Right cardiac atrium (tissue), 5 donors: ENCODE measurements at regions not wholly inside any gene's neighbourhood (a gene's known extent, or its start where the extent isn't known, plus 50 kb on each side); places are given as distances from the start of the nearest gene placed in this dataset.

Experiments
- ATAC-seq, 2 donors: fragments of 200-7000 bp; cut with Tn5 transposase; one replicate each; pipeline versions ENCODE4 v1.8.0 to v1.9.1; 2020; ENCODE audit warnings: moderate library complexity in 2 of 2, mild to moderate bottlenecking in 1 of 2
- DNase-seq, 3 donors: peaks; one replicate each; pipeline ENCODE4 v3.0.0-alpha.2; 2020
- H3K27ac ChIP-seq: one replicate; pipeline ENCODE4 v1.5.1; 2013; ENCODE audit warnings: mild to moderate bottlenecking, low read length, control low read depth, moderate library complexity
- H3K27me3 ChIP-seq: one replicate; pipeline ENCODE4 v1.6.1; 2013; ENCODE audit not compliant: control insufficient read depth, insufficient read depth
- H3K4me1 ChIP-seq: one replicate; pipeline ENCODE4 v1.6.1; 2013; ENCODE audit warnings: low read length; ENCODE audit not compliant: control insufficient read depth, insufficient read depth
- H3K4me3 ChIP-seq: one replicate; pipeline ENCODE4 v1.5.1; 2013; ENCODE audit warnings: low read length, control low read depth
- H3K9me3 ChIP-seq: one replicate; pipeline ENCODE4 v1.6.1; 2013; ENCODE audit warnings: low read length; ENCODE audit not compliant: control insufficient read depth
- WGBS: extraction: QIAGEN DNeasy Blood & Tissue Kit; methylation state at CpG from one replicate; pipeline ENCODE4 v1.1.7; 2013; 5-methylcytosine and 5-hydroxymethylcytosine counted together
- intact Hi-C, 4 donors: fragments of 100-400 bp; cut with DNase I; formaldehyde crosslinking; loops; one replicate each; pipeline versions ENCODE4 v1.11.0 to v1.14.0; 2022 to 2023
- donor health status: healthy with polysubstance abuse.
- donor health status: DM: no; HTN: yes; CAD: no.
- donor health status: DM: no; HTN: no; CAD: no.
- donor health status: DM: no; HTN: yes; CAD: no; lungs with severe emphysema.
- donor health status: DM: yes; HTN: yes; CAD: no.

DNA sequence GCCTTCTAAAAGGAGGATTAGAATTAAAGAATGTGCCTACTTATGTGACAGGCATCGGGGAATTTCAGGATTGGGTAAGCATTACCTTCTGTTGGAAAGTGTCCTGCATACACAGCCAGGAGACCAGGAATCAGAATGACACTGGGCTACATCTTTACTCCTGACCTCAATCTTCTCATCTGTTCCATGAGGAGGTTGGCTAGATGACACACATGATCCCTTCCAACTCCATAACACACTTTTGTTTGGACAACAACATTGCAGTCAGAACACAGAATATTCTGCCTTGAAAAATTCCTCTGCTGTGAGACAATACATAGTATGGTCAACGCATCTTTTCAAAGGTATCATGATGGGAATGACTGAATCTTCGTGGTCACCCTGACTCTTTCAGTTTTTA, 1281.2 kb upstream of the SORCS1 start:
- H3K27me3 ChIP-seq, result no peaks in the 10 kb centered on the region
- no peak overlapping the region for H3K4me3 ChIP-seq
- H3K4me1 ChIP-seq, result no peaks in the 10 kb centered on the region
- ATAC-seq (no peak), DNase-seq (no peak)
- H3K9me3 ChIP-seq, result no peaks in the 10 kb centered on the region
- intact Hi-C loops, result no loop called here
- H3K27ac ChIP-seq, result no peak overlapping the region
- 83% methylated on average over 3 of the region's 3 CpGs for WGBS

DNA sequence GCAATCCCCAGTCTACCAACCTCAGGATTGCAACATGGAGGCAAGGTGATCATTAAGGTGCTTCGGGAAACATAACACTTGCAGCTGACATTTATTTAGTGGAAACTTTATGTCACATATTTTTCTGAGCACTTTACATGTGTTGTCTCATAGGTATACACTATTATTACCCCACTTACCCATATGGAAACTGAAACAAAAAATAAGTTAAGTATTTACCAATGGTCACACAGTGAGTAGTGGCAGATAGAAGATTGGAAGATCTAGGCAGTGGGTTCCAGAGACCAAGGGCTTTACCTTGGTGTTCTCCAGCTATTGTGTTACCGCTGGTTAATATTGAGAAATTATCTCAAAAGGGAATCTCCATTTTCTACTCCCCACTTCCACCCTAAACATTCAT, 1279.1 kb upstream of the SORCS1 start:
- DNase-seq, result no peak
- no peaks in the 10 kb centered on the region for H3K9me3 ChIP-seq
- no peak for ATAC-seq
- intact Hi-C loops, result no loop called here
- H3K27me3 ChIP-seq, result no peaks in the 10 kb centered on the region
- no peak overlapping the region for H3K4me3 ChIP-seq
- no peaks in the 10 kb centered on the region for H3K4me1 ChIP-seq
- H3K27ac ChIP-seq, result no peak overlapping the region
- WGBS, result 87% methylated on average over 2 of the region's 2 CpGs

DNA sequence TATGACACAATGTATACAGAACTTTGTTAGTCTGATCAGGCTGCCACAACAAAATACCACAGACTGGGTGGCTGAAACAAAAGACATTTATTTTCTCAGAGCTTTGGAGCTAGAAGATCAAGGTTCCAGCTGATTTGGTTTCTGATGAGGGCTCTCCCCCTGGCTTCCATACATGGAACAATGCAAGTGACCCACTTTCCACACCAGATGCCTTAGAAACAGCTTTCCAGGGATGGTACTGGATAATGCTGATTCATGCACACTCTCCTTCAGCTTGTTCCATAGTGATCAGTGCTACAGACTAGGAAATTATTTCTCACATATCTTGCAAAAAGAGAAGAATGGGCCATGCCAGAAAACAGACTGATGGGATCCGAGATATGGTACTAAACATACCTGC, 1274.9 kb upstream of the SORCS1 start:
- 75% methylated on average over 1 of the region's 1 CpG for WGBS
- Histone ChIP-seq H3K4me3 (no peak overlapping the region), H3K27me3 (no peaks in the 10 kb centered on the region), H3K4me1 (no peaks in the 10 kb centered on the region), H3K9me3 (no peaks in the 10 kb centered on the region), H3K27ac (no peak overlapping the region)
- intact Hi-C loops, result no loop called here
- no peak for DNase-seq
- ATAC-seq, result no peak

DNA sequence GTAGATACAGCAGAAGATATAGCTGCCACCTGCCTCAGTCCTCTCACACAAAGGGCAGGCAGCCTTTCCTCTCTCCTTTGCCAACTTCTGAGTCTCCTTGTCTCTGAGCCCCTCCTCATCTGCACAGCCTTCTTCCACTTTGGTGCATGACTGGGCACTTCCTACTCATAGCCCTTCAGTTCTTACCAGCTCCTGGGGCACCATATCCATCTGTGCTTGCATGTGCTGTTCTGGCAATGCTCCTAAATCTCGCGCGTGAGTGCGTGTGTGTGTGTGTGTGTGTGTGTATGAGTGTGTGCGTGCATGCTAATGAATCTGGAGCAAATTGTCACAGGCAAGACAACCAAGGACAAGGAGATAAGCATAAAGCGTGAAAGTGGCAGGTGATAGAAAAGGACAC, 1271.6 kb upstream of the SORCS1 start:
- intact Hi-C loops, result no loop called here
- no peaks in the 10 kb centered on the region for H3K4me1 ChIP-seq
- no peaks in the 10 kb centered on the region for H3K9me3 ChIP-seq
- no peak for ATAC-seq
- no peak for DNase-seq
- no peaks in the 10 kb centered on the region for H3K27me3 ChIP-seq
- H3K27ac ChIP-seq, result no peak overlapping the region
- WGBS, result 66% methylated on average over 6 of the region's 6 CpGs
- no peak overlapping the region for H3K4me3 ChIP-seq

DNA sequence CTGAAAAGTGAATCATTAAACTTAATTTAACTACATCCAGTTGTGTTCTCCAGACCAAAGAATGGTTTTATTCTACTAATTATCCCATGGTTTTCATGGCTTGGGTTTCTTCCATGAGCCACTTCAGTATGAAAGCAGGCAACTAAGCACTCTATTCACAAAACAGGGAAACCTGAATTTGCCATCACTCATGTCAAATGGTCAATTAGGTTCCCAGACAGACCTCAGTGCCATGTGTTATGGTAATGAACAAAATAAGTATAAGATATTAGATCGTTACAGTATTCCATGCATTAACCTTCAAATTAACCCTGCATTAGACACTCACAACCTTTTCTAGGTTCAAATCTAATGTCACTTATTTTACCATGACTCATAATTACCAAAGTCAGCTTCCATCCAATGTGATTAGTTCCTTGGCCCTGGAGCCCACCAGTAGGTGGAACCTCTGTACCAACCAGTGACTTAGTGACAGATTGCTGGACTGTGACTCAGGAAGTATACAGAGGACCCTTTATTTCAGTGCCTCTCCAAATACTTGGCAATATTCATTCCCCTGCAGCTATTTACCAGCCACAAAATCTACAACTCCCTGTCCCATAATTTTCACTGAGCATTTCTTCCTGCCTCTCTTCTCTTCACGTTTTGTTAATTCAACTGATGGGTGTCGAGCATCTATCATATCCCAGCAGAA, 1270.2 kb upstream of the SORCS1 start:
- DNase-seq, result no peak
- ATAC-seq, result no peak
- 70% methylated on average over 3 of the region's 3 CpGs for WGBS
- no peaks in the 10 kb centered on the region for H3K27me3 ChIP-seq
- H3K9me3 ChIP-seq, result no peaks in the 10 kb centered on the region
- no peak overlapping the region for H3K4me3 ChIP-seq
- H3K27ac ChIP-seq, result no peak overlapping the region
- intact Hi-C loops, result no loop called here
- no peaks in the 10 kb centered on the region for H3K4me1 ChIP-seq

DNA sequence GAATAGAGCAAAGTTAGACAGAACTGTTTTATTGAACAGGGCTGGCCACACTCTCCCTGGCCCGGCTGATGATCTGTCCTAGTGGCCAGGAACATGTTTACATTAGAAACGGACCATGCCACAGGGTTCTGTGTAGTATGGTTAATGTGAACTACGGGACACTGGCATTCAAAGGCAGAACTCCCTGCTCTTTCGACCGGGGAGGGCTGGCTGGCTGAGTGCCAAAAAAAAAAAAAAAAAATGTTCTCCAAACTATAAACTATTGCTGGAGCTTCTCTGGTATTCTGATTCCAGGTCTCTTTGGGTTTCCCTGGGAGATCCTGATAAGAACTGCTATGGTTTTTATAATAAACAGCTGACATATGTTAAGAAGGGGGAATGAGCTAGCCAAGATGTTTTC, 1262.6 kb upstream of the SORCS1 start:
- no peaks in the 10 kb centered on the region for H3K27me3 ChIP-seq
- ATAC-seq (no peak), DNase-seq (no peak)
- WGBS, result 24% methylated on average over 5 of the region's 5 CpGs
- H3K9me3 ChIP-seq, result no peaks in the 10 kb centered on the region
- no peaks in the 10 kb centered on the region for H3K4me1 ChIP-seq
- no peak overlapping the region for H3K4me3 ChIP-seq
- intact Hi-C loops, result no loop called here
- H3K27ac ChIP-seq, result no peak overlapping the region

DNA sequence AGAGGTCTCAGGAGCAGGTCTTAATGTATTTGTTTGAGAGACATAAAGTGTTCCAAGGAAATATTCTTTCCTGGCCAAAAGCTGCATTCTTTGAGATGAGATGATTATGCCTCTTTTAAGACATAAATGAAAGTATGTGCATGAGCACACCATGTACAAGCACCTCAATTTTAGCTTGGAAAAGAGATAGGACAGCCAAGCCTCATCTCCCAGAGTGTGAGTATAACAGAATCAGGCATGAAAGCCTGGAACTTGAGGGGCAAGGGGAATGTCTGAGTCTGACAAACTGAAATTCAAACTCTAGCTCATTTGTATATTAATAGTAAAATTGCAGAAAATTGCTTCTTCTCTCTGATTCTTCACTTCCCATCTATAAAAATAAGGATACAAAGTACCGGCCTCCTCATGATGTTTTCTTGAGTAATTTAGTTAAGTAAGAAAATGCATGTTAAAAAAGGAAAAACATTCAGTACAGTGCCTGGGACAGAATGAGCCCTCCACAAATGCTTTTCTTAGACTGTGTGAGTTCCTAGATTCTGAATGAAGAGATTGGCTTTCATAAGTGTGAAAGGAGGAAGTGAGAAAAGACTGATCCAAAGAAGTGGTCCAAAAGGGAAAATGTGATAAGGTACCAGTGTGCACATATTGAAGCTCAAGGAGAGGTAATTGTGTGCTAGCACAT, 1260.9 kb upstream of the SORCS1 start:
- Histone ChIP-seq H3K4me1 (no peaks in the 10 kb centered on the region), H3K27me3 (no peaks in the 10 kb centered on the region), H3K9me3 (no peaks in the 10 kb centered on the region), H3K27ac (no peak overlapping the region), H3K4me3 (no peak overlapping the region)
- ATAC-seq (no peak), DNase-seq (no peak)
- intact Hi-C loops, result no loop called here
- 54% methylated on average over 1 of the region's 1 CpG for WGBS

DNA sequence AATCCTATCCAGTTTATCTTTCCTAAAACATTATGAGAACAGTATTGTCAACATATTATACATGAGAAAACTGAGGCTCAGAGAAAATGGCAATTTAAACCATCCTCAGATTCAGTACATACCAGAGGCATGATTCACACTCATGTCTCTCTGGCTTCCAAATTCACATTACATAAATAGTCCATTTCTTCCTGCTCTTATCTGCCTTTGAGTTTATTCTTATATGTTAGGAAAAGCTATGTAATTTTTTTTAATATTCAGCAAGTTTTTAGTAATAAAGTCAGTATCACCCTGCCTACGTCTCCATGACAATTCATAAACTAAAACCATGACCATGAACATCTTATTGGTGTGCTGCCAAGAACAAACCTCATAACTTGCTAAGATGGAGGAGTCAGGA, 1260.2 kb upstream of the SORCS1 start:
- no peak for DNase-seq
- Histone ChIP-seq H3K4me1 (no peaks in the 10 kb centered on the region), H3K4me3 (no peak overlapping the region), H3K27ac (no peak overlapping the region), H3K27me3 (no peaks in the 10 kb centered on the region), H3K9me3 (no peaks in the 10 kb centered on the region)
- no peak for ATAC-seq
- 70% methylated on average over 1 of the region's 1 CpG for WGBS
- intact Hi-C loops, result no loop called here

DNA sequence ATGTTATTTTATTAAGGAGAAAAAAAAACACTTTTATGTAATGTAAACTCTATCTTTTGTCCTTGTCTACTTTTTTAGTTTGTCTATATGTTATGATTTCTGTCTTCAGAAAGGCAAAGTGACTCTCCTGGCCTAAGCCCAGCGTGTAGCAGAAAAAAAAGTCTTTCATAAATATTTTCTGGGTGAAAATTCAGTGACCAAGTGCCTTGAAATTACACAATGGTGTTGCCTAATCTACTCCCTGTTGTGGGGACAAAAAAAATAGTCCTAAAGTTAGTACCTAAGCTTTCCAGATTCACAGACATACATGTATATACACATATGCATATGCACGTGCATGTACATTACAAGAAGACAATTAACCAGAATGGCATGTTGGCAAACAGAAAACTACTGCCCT, 1257.8 kb upstream of the SORCS1 start:
- no peaks in the 10 kb centered on the region for H3K27me3 ChIP-seq
- H3K4me3 ChIP-seq, result no peak overlapping the region
- H3K27ac ChIP-seq, result no peak overlapping the region
- intact Hi-C loops, result no loop called here
- ATAC-seq, result no peak
- 71% methylated on average over 2 of the region's 2 CpGs for WGBS
- DNase-seq, result no peak
- no peaks in the 10 kb centered on the region for H3K9me3 ChIP-seq
- no peaks in the 10 kb centered on the region for H3K4me1 ChIP-seq

DNA sequence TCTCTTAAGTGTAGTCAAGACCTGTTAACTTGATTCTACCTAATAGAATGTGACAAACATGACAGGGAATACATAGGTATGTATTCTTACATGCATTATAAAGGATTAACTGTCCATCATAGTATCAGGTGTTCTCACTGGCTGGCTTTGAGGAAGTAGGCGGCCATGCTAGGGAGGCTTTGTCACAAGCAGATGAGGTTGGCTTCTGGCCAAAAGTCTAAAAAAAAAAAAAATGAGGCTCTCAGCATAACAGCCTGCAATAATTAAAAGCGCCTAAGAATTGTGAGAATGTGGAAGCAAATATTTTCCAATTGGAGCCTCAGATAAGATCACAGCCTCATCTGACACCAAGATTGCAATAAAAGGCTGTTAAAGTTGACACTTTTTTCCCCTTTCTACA, 1256.8 kb upstream of the SORCS1 start:
- Histone ChIP-seq H3K4me1 (no peaks in the 10 kb centered on the region), H3K27ac (no peak overlapping the region), H3K27me3 (no peaks in the 10 kb centered on the region), H3K9me3 (no peaks in the 10 kb centered on the region), H3K4me3 (no peak overlapping the region)
- intact Hi-C loops, result no loop called here
- 41% methylated on average over 2 of the region's 2 CpGs for WGBS
- ATAC-seq (no peak), DNase-seq (no peak)

DNA sequence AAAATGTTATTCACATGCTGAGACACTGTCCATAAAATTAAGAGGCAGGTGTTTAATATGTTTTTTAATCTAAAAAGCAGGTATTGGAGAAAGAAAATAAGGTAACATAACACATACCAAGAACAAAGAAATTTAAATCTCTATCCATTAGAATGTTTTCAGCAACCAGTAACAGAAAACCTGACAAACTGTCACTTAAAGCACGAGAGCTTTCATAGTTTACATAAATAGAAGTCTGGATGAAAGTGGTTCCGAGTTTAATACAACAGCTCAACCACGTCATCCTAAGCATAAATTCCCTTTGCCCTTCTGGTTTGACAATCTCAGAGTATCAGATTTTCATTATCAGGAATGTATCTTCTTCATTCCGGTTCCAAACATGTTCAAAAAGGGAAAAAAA, 1249.4 kb upstream of the SORCS1 start:
- intact Hi-C loops, result no loop called here
- ATAC-seq, result no peak
- Histone ChIP-seq H3K4me3 (no peak overlapping the region), H3K9me3 (no peaks in the 10 kb centered on the region), H3K27ac (no peak overlapping the region), H3K27me3 (no peaks in the 10 kb centered on the region), H3K4me1 (no peaks in the 10 kb centered on the region)
- WGBS, result 77% methylated on average over 4 of the region's 4 CpGs
- no peak for DNase-seq

DNA sequence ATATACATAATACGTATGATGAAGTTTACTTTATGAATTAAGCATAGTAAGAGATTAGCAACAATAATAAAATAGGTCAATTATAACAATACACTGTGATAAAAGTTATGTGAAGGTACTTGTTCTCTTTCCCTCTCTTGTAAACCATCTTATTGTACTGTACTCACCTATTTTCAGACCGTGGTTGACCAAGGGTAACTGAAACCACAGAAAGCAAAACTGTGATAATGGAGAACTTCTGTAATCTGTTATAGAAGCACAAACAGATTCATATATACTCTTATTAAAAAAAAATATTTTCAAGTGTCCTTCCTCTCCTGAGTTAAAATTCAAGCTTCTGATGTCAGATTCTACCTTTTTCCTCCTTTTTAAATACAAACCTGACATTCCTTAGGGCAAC, 1247.8 kb upstream of the SORCS1 start:
- WGBS, result 37% methylated on average over 2 of the region's 2 CpGs
- no peaks in the 10 kb centered on the region for H3K4me1 ChIP-seq

More for the DNA sequence above, 1247.8 kb upstream of the SORCS1 start:
- DNase-seq, result no peak
- ATAC-seq, result no peak
- Histone ChIP-seq H3K4me3 (no peak overlapping the region), H3K27ac (no peak overlapping the region), H3K27me3 (no peaks in the 10 kb centered on the region), H3K9me3 (no peaks in the 10 kb centered on the region)
- intact Hi-C loops, result no loop called here
